GM12878 (cell line): ENCODE measurements at regions not wholly inside any gene's neighbourhood (a gene's known extent, or its start where the extent isn't known, plus 50 kb on each side); places are given as distances from the start of the nearest gene placed in this dataset.

ENCODE experiments used
- ATAC-seq: fragments of 200-7000 bp; cut with Tn5 transposase; 3 replicates; pipeline ENCODE4 v1.9.1; 2020; ENCODE audit warnings: mild to moderate bottlenecking, moderate library complexity
- BruUV-seq: library from RNA; stranded (reverse); fragments of 400-500 nt; replicated peaks from 2 replicates; lab custom pipeline; 2021; lab: Mats Ljungman, UMichigan
- CTCF ChIA-PET: fragments of 300-600 bp; sonication (Branson Sonifier 250); formaldehyde crosslinking; extraction: SDS; loops from one replicate; lab custom pipeline; 2021; ENCODE audit warnings: inconsistent platforms; lab: Yijun Ruan, JAX
- POLR2A ChIA-PET: fragments of 350-600 bp; formaldehyde crosslinking; extraction: SDS; loops from one replicate; lab custom pipeline; 2021; ENCODE audit warnings: inconsistent platforms; lab: Charles Lee
- RAD21 ChIA-PET: fragments of 300-600 bp; sonication (Branson Sonifier 250); formaldehyde crosslinking; loops from one replicate; lab custom pipeline; 2023; ENCODE audit warnings: antibody characterized with exemption; ENCODE audit not compliant: unreplicated experiment; lab: Charles Lee
- SMC1A ChIA-PET: fragments of 300-600 bp; sonication (Branson Sonifier 250); formaldehyde crosslinking; loops from one replicate; lab custom pipeline; 2023; ENCODE audit not compliant: unreplicated experiment, uncharacterized antibody; lab: Charles Lee
- DNase-seq: peaks from one replicate; pipeline ENCODE4 v3.0.0-alpha.2; 2011; ENCODE audit warnings: low read depth, low spot score
- FAIRE-seq: peaks from 3 replicates; lab custom pipeline; 2011; peaks lifted over from hg19 to GRCh38; lab: Jason Lieb, UNC
- H2AFZ ChIP-seq: 2 replicates; pipeline ENCODE4 v1.6.0; 2011; ENCODE audit warnings: low read depth, low read length, control low read depth; ENCODE audit not compliant: control insufficient read depth
- H3K27ac ChIP-seq: 2 replicates; pipeline ENCODE4 v1.5.1; 2011; ENCODE audit warnings: control low read depth; ENCODE audit not compliant: control insufficient read depth, insufficient read depth
- H3K27me3 ChIP-seq, 2 experiments: replicated peaks in 1 of 2; 2 replicates each; pipeline versions ENCODE4 v1.6.0 to v1.6.1; 2011; ENCODE audit warnings: low read length in 1 of 2; ENCODE audit not compliant: control insufficient read depth in 2 of 2, insufficient read depth in 2 of 2
- H3K36me3 ChIP-seq, 2 experiments: 2 replicates each; pipeline ENCODE4 v1.5.1; 2011; ENCODE audit warnings: low read length in 1 of 2; ENCODE audit not compliant: control insufficient read depth in 2 of 2, insufficient read depth in 2 of 2
- H3K4me1 ChIP-seq: 2 replicates; pipeline ENCODE4 v1.6.1; 2011; ENCODE audit warnings: mild to moderate bottlenecking, low read length, moderate library complexity, mixed read lengths; ENCODE audit not compliant: control insufficient read depth, insufficient read depth
- H3K4me2 ChIP-seq: 2 replicates; pipeline ENCODE4 v1.6.0; 2011; ENCODE audit warnings: control low read depth; ENCODE audit not compliant: control insufficient read depth, insufficient read depth
- H3K4me3 ChIP-seq: fragments of 200-600 bp; sonication (generic); 2 replicates; pipeline ENCODE4 v1.5.1; 2016
- H3K79me2 ChIP-seq: 2 replicates; pipeline ENCODE4 v1.6.0; 2011; ENCODE audit warnings: low read length; ENCODE audit not compliant: control insufficient read depth, insufficient read depth
- H3K9ac ChIP-seq: 2 replicates; pipeline ENCODE4 v1.8.0; 2011; ENCODE audit warnings: low read length, control low read depth, mixed read lengths; ENCODE audit not compliant: control insufficient read depth, insufficient read depth
- H3K9me3 ChIP-seq: replicated peaks from 3 replicates; pipeline ENCODE4 v1.5.1; 2011; ENCODE audit warnings: mild to moderate bottlenecking, low read length; ENCODE audit not compliant: control insufficient read depth, insufficient read depth
- H4K20me1 ChIP-seq: 2 replicates; pipeline ENCODE4 v1.6.0; 2011; ENCODE audit not compliant: control insufficient read depth, insufficient read depth
- CEBPB ChIP-seq, 2 experiments: fragments of 150-350 bp in 1 of 2; IDR thresholded peaks; 2 replicates each; pipeline ENCODE4 v1.6.1; 2012 to 2014; ENCODE audit warnings: low read depth in 2 of 2, low read length in 2 of 2, borderline replicate concordance in 1 of 2, inconsistent platforms in 1 of 2
- CREM ChIP-seq: IDR thresholded peaks from 2 replicates; pipeline ENCODE4 v1.6.1; 2014; ENCODE audit warnings: antibody characterized with exemption, low read depth
- GATAD2B ChIP-seq: fragments of 450-650 bp; conservative IDR thresholded peaks from 2 replicates; pipeline ENCODE4 v1.6.1; 2017; ENCODE audit warnings: low read depth, mild to moderate bottlenecking, moderate library complexity
- KDM1A ChIP-seq: fragments of 200-600 bp; sonication (generic); IDR thresholded peaks from 2 replicates; pipeline ENCODE4 v1.6.1; 2016; ENCODE audit warnings: borderline replicate concordance
- MAX ChIP-seq: IDR thresholded peaks from 2 replicates; pipeline ENCODE4 v1.6.1; 2012; ENCODE audit warnings: low read depth, low read length, improper control_type of control experiment
- NKRF ChIP-seq: fragments of 450-650 bp; conservative IDR thresholded peaks from 2 replicates; pipeline ENCODE4 v1.6.1; 2017; ENCODE audit warnings: mild to moderate bottlenecking, moderate library complexity
- REST ChIP-seq: IDR thresholded peaks from 2 replicates; pipeline ENCODE4 v1.6.1; 2012; ENCODE audit warnings: mild to moderate bottlenecking, low read depth, low read length
- RUNX3 ChIP-seq: IDR thresholded peaks from 2 replicates; pipeline ENCODE4 v1.6.1; 2012; ENCODE audit warnings: low read length, inconsistent platforms
- WGBS: methylation state at CpG from one replicate; pipeline ENCODE4 v1.1.6; 2016; ENCODE audit warnings: low lambda C conversion rate; ENCODE audit not compliant: insufficient replicate concordance, insufficient coverage; ENCODE audit errors: missing lambda C conversion rate; 5-methylcytosine and 5-hydroxymethylcytosine counted together
- in situ Hi-C: fragments of 300-500 bp; cut with MboI; formaldehyde crosslinking; loops from 9 replicates; pipeline ENCODE4 v1.14.3; 2018; ENCODE audit warnings: mixed read lengths
- intact Hi-C: fragments of 100-400 bp; cut with micrococcal nuclease; formaldehyde crosslinking; loops from one replicate; pipeline ENCODE4 v1.14.2; 2022; ENCODE audit not compliant: unreplicated experiment

- H3K36me3 ChIP-seq: no peaks in the 10 kb centered on the region
- no peaks in the 10 kb centered on the region for H3K27me3 ChIP-seq
- no peaks in the 10 kb centered on the region for H4K20me1 ChIP-seq
- FAIRE-seq (no peak), DNase-seq (no peak)
- ChIA-PET SMC1A (interaction anchor here (2.2 kb wide), 1 partner anchor 9 kb away, joined by 7 read pairs; no protein-coding TSS in a partner anchor), CTCF (interaction anchor here (0.6 to 1.7 kb wide), 2 partner anchors 10 to 86 kb away, joined by 3 to 4 read pairs; no protein-coding TSS in a partner anchor), POLR2A (no interaction called here), RAD21 (interaction anchor here (1.4 kb wide), 1 partner anchor 185 kb away, joined by 4 read pairs; no protein-coding TSS in a partner anchor)
- H3K9ac ChIP-seq: no peak overlapping the region
- H3K27ac ChIP-seq: no peak overlapping the region
- H3K4me3 ChIP-seq: no peak overlapping the region
- WGBS: 0% methylated on average over 1 of the region's 1 CpG
- in situ Hi-C loops (no loop called here), intact Hi-C loops (no loop called here)
- TF ChIP-seq RUNX3 (peak; percentile 59), CREM (no peak), KDM1A (no peak), NKRF (no peak), REST (no peak), CEBPB (IDR thresholded peaks at IDR 0.05; ENCODE audit: borderline replicate concordance in 1 of 2, low read depth in 2 of 2, low read length in 2 of 2) (no peak), GATAD2B (no peak), MAX (no peak)
- TF ChIP-seq, all 136 proteins: peak for 1
- no peak for ATAC-seq
- no TSS peak for BruUV-seq
- H2AFZ ChIP-seq: no peak overlapping the region
- H3K4me2 ChIP-seq: no peak overlapping the region
- no peaks in the 10 kb centered on the region for H3K4me1 ChIP-seq
- H3K9me3 ChIP-seq: no peaks in the 10 kb centered on the region
- no peaks in the 10 kb centered on the region for H3K79me2 ChIP-seq
Measured at GRCh38 chr10:44125879-44126278, 259.0 kb downstream of the CXCL12 start.
